Prostate gland (tissue), 2 donors: ENCODE measurements at regions not wholly inside any gene's neighbourhood (a gene's known extent, or its start where the extent isn't known, plus 50 kb on each side); places are given as distances from the start of the nearest gene placed in this dataset.

ENCODE experiments used
- CTCF ChIP-seq, 4 experiments: fragments of 200-600 bp in 2 of 4; fragments of 450-650 bp in 2 of 4; sonication (generic) in 2 of 4; IDR thresholded peaks; 1 replicate in 3 of 4; 2 replicates in 1 of 4; pipeline ENCODE4 v1.5.1; 2016 to 2019; ENCODE audit warnings: antibody characterized with exemption in 4 of 4, mild to moderate bottlenecking in 2 of 4, moderate library complexity in 2 of 4
- POLR2A ChIP-seq: fragments of 450-650 bp; IDR thresholded peaks from one replicate; pipeline ENCODE4 v1.6.1; 2016; ENCODE audit warnings: antibody characterized with exemption, mild to moderate bottlenecking
- POLR2AphosphoS5 ChIP-seq: sonication (generic); formaldehyde crosslinking; IDR thresholded peaks from one replicate; pipeline ENCODE4 v1.6.1; 2017; ENCODE audit warnings: antibody characterized with exemption

- no peak for TF ChIP-seq CTCF (IDR thresholded peaks at IDR 0.05)
- no peak for TF ChIP-seq POLR2AphosphoS5
- TF ChIP-seq POLR2A, result no peak
Measured at GRCh38 chr3:8305371-8305770, 196.3 kb upstream of the LMCD1 start.
